CD14-positive monocyte (primary cell): ENCODE measurements at regions not wholly inside any gene's neighbourhood (a gene's known extent, or its start where the extent isn't known, plus 50 kb on each side); places are given as distances from the start of the nearest gene placed in this dataset.

Source experiments
- DNase-seq, 3 donors: peaks; one replicate each; pipeline ENCODE4 v3.0.0-alpha.2; 2011 to 2022
- H2AFZ ChIP-seq: 2 replicates; pipeline ENCODE4 v1.6.0; 2012; ENCODE audit warnings: mild to moderate bottlenecking, low read depth, low read length, inconsistent platforms; ENCODE audit not compliant: insufficient read depth, poor library complexity, severe bottlenecking
- H3K27ac ChIP-seq, 2 donors: 1 replicate in 1 of 2; 2 replicates in 1 of 2; pipeline ENCODE4 v1.5.1; 2012 to 2013; ENCODE audit warnings: low read length in 2 of 2, control low read depth in 1 of 2, inconsistent platforms in 1 of 2, low read depth in 1 of 2, mild to moderate bottlenecking in 1 of 2
- H3K27me3 ChIP-seq, 2 donors: one replicate each; pipeline versions ENCODE4 v1.6.0 to v1.6.1; 2011 to 2013; ENCODE audit warnings: low read length in 2 of 2; ENCODE audit not compliant: control insufficient read depth in 2 of 2, insufficient read depth in 2 of 2
- H3K36me3 ChIP-seq, 2 donors: replicated peaks in 1 of 2; 1 replicate in 1 of 2; 2 replicates in 1 of 2; pipeline versions ENCODE4 v1.5.1 to v1.6.1; 2012 to 2013; ENCODE audit warnings: low read length in 2 of 2, control low read depth in 1 of 2, inconsistent platforms in 1 of 2, mild to moderate bottlenecking in 1 of 2; ENCODE audit not compliant: insufficient read depth in 2 of 2, control insufficient read depth in 1 of 2
- H3K4me1 ChIP-seq, 2 donors: 1 replicate in 1 of 2; 2 replicates in 1 of 2; pipeline versions ENCODE4 v1.5.1 to v1.6.1; 2012 to 2013; ENCODE audit warnings: low read length in 2 of 2, control low read depth in 1 of 2, inconsistent platforms in 1 of 2, mild to moderate bottlenecking in 1 of 2, moderate library complexity in 1 of 2; ENCODE audit not compliant: insufficient read depth in 2 of 2, control insufficient read depth in 1 of 2
- H3K4me2 ChIP-seq: replicated peaks from 2 replicates; pipeline ENCODE3; 2012; ENCODE audit warnings: low read length, moderate library complexity, mild to moderate bottlenecking; ENCODE audit not compliant: poor library complexity, severe bottlenecking; ENCODE audit errors: extremely low read depth
- H3K4me3 ChIP-seq, 3 experiments: fragments of 200-600 bp in 1 of 3; sonication (generic) in 1 of 3; replicated peaks in 1 of 3; 1 replicate in 2 of 3; 2 replicates in 1 of 3; pipeline ENCODE4 v1.5.1; 2011 to 2013; ENCODE audit warnings: low read length in 3 of 3, mild to moderate bottlenecking in 3 of 3, control low read depth in 2 of 3, low read depth in 2 of 3, inconsistent platforms in 1 of 3, moderate library complexity in 1 of 3
- H3K79me2 ChIP-seq: 2 replicates; pipeline ENCODE4 v1.6.0; 2012; ENCODE audit warnings: mild to moderate bottlenecking, control low read depth, inconsistent platforms, low read length, moderate library complexity; ENCODE audit not compliant: insufficient read depth
- H3K9ac ChIP-seq: 2 replicates; pipeline ENCODE4 v1.6.0; 2017; ENCODE audit warnings: low read length, mild to moderate bottlenecking; ENCODE audit not compliant: insufficient read depth, poor library complexity, severe bottlenecking
- H3K9me3 ChIP-seq, 2 donors: replicated peaks in 1 of 2; 1 replicate in 1 of 2; 2 replicates in 1 of 2; pipeline versions ENCODE4 v1.5.1 to v1.6.1; 2012 to 2013; ENCODE audit warnings: low read length in 2 of 2, control low read depth in 1 of 2; ENCODE audit not compliant: control insufficient read depth in 1 of 2, insufficient read depth in 1 of 2
- H4K20me1 ChIP-seq: 2 replicates; pipeline ENCODE4 v1.6.0; 2012; ENCODE audit warnings: mild to moderate bottlenecking, low read length, control low read depth, moderate library complexity; ENCODE audit not compliant: insufficient read depth
- H3K27ac Mint-ChIP-seq, 7 donors: one replicate each; pipeline ENCODE4 v1.8.0; 2020; ENCODE audit warnings: mild to moderate bottlenecking in 7 of 7, mixed read lengths in 7 of 7, moderate library complexity in 6 of 7, inconsistent platforms in 2 of 7
- H3K27me3 Mint-ChIP-seq, 3 donors: one replicate each; pipeline ENCODE4 v1.8.0; 2021 to 2022; ENCODE audit warnings: low read depth in 3 of 3, mild to moderate bottlenecking in 3 of 3, mixed read lengths in 3 of 3, moderate library complexity in 3 of 3, inconsistent platforms in 1 of 3
- H3K36me3 Mint-ChIP-seq, 2 donors: one replicate each; pipeline ENCODE4 v1.8.0; 2020; ENCODE audit warnings: mixed read lengths in 2 of 2, inconsistent platforms in 1 of 2, mild to moderate bottlenecking in 1 of 2
- H3K4me1 Mint-ChIP-seq: one replicate; pipeline ENCODE4 v1.8.0; 2020; ENCODE audit warnings: mild to moderate bottlenecking, mixed read lengths
- H3K4me3 Mint-ChIP-seq, 2 donors: one replicate each; pipeline ENCODE4 v1.8.0; 2020; ENCODE audit warnings: mild to moderate bottlenecking in 2 of 2, mixed read lengths in 2 of 2, moderate library complexity in 1 of 2
- H3K9me3 Mint-ChIP-seq, 7 donors: one replicate each; pipeline ENCODE4 v1.8.0; 2020 to 2022; ENCODE audit warnings: mixed read lengths in 7 of 7, mild to moderate bottlenecking in 6 of 7, moderate library complexity in 6 of 7, inconsistent platforms in 2 of 7
- CTCF ChIP-seq: fragments of 200-600 bp; IDR thresholded peaks from one replicate; pipeline ENCODE4 v1.8.0; 2022; ENCODE audit warnings: antibody characterized with exemption, mild to moderate bottlenecking
- WGBS: methylation state at CpG from one replicate; pipeline ENCODE4 v1.1.5; 2013; ENCODE audit warnings: missing lambda C conversion rate; ENCODE audit not compliant: insufficient coverage; 5-methylcytosine and 5-hydroxymethylcytosine counted together
- intact Hi-C, 2 donors: fragments of 100-400 bp; cut with micrococcal nuclease; formaldehyde crosslinking; loops; one replicate each; pipeline versions ENCODE4 v1.15.0 to v1.15.1; 2023

- no peaks in the 10 kb centered on the region for H3K9me3 Mint-ChIP-seq
- H3K9me3 ChIP-seq = no peaks in the 10 kb centered on the region
- peaks cover 0 to 14% (median 0%) of the 10 kb centered on the region in 3 donors for H3K27me3 Mint-ChIP-seq
- no peak overlapping the region for H3K27ac Mint-ChIP-seq
- no peak overlapping the region for H3K27ac ChIP-seq
- no peak overlapping the region for H3K4me2 ChIP-seq
- no peak overlapping the region for H3K4me3 ChIP-seq
- H4K20me1 ChIP-seq = no peaks in the 10 kb centered on the region
- no peaks in the 10 kb centered on the region for H3K36me3 Mint-ChIP-seq
- TF ChIP-seq CTCF = no peak
- no peak overlapping the region for H3K4me3 Mint-ChIP-seq
- no CpG with 5 or more reads among the region's 2 CpGs for WGBS
- intact Hi-C loops = loop anchor here in 1 of 2 donors (5.0 kb wide), 1 partner anchor 520 kb away; no protein-coding TSS in a partner anchor
- H3K4me1 Mint-ChIP-seq = no peaks in the 10 kb centered on the region
- H3K9ac ChIP-seq = no peak overlapping the region
- H3K79me2 ChIP-seq = no peaks in the 10 kb centered on the region
- DNase-seq = no peak
- H2AFZ ChIP-seq = no peak overlapping the region
- no peaks in the 10 kb centered on the region for H3K36me3 ChIP-seq
- H3K4me1 ChIP-seq = no peaks in the 10 kb centered on the region
- peaks cover 0 to 5% of the 10 kb centered on the region in 2 donors for H3K27me3 ChIP-seq
Observed at GRCh38 chrX:13511944-13512330, 57.5 kb upstream of the EGFL6 start.

GRCh38 chrX:13511241-13511943 is 58.0 kb upstream of the EGFL6 start:
- Histone ChIP-seq H3K36me3 (no peaks in the 10 kb centered on the region), H3K27ac (no peak overlapping the region), H3K79me2 (no peaks in the 10 kb centered on the region), H3K4me2 (no peak overlapping the region), H3K9me3 (no peaks in the 10 kb centered on the region), H3K4me3 (no peak overlapping the region), H3K9ac (no peak overlapping the region), H3K27me3 (peaks cover 0 to 3% of the 10 kb centered on the region in 2 donors), H3K4me1 (peaks cover 0 to 2% of the 10 kb centered on the region in 2 donors), H4K20me1 (no peaks in the 10 kb centered on the region), H2AFZ (no peak overlapping the region)
- Mint-ChIP-seq H3K4me3 (no peak overlapping the region), H3K27ac (no peak overlapping the region), H3K9me3 (no peaks in the 10 kb centered on the region), H3K27me3 (peaks cover 0 to 11% (median 0%) of the 10 kb centered on the region in 3 donors), H3K36me3 (no peaks in the 10 kb centered on the region), H3K4me1 (peaks cover under 1% of the 10 kb centered on the region)
- TF ChIP-seq CTCF = no peak
- no peak for DNase-seq
- WGBS = no CpG with 5 or more reads among the region's 1 CpG
- intact Hi-C loops = loop anchor here in 1 of 2 donors (5.0 kb wide), 1 partner anchor 521 kb away; no protein-coding TSS in a partner anchor
